Osteocyte (in vitro differentiated cells): ENCODE measurements at regions not wholly inside any gene's neighbourhood (a gene's known extent, or its start where the extent isn't known, plus 50 kb on each side); places are given as distances from the start of the nearest gene placed in this dataset.

Experiments
- DNase-seq: peaks from one replicate; pipeline ENCODE4 v3.0.0; 2021; ENCODE audit warnings: mixed read lengths; ENCODE audit not compliant: unreplicated experiment; ENCODE audit errors: extremely low spot score
- H3K27ac Mint-ChIP-seq: one replicate; pipeline ENCODE4 v1.8.0; 2021; ENCODE audit warnings: mild to moderate bottlenecking, mixed read lengths; ENCODE audit not compliant: unreplicated experiment
- H3K27me3 Mint-ChIP-seq: one replicate; pipeline ENCODE4 v1.8.0; 2021; ENCODE audit warnings: mixed read lengths; ENCODE audit not compliant: unreplicated experiment
- H3K36me3 Mint-ChIP-seq: one replicate; pipeline ENCODE4 v1.8.0; 2021; ENCODE audit warnings: mixed read lengths; ENCODE audit not compliant: unreplicated experiment
- H3K4me1 Mint-ChIP-seq: one replicate; pipeline ENCODE4 v1.8.0; 2021; ENCODE audit warnings: mixed read lengths; ENCODE audit not compliant: unreplicated experiment
- H3K4me3 Mint-ChIP-seq: one replicate; pipeline ENCODE4 v1.8.0; 2021; ENCODE audit warnings: mild to moderate bottlenecking, moderate library complexity, mixed read lengths; ENCODE audit not compliant: unreplicated experiment
- H3K9me3 Mint-ChIP-seq: one replicate; pipeline ENCODE4 v1.8.0; 2021; ENCODE audit warnings: mixed read lengths; ENCODE audit not compliant: unreplicated experiment
- TF ChIP-seq, protein P1 (sequence below): fragments of 200-600 bp; sonication (generic); IDR thresholded peaks from 2 replicates; pipeline ENCODE4 v1.5.0; 2021; ENCODE audit warnings: antibody characterized with exemption, mild to moderate bottlenecking, moderate library complexity

- Mint-ChIP-seq H3K27ac (no peak overlapping the region), H3K4me3 (no peak overlapping the region), H3K36me3 (no peaks in the 10 kb centered on the region)
Measured at GRCh38 chr5:87605663-87606062, 192.9 kb upstream of the CCNH start.

GRCh38 chr5:87599778-87600177, 187.0 kb upstream of the CCNH start:
- no peaks in the 10 kb centered on the region for H3K4me1 Mint-ChIP-seq
- TF ChIP-seq, protein P1, sequence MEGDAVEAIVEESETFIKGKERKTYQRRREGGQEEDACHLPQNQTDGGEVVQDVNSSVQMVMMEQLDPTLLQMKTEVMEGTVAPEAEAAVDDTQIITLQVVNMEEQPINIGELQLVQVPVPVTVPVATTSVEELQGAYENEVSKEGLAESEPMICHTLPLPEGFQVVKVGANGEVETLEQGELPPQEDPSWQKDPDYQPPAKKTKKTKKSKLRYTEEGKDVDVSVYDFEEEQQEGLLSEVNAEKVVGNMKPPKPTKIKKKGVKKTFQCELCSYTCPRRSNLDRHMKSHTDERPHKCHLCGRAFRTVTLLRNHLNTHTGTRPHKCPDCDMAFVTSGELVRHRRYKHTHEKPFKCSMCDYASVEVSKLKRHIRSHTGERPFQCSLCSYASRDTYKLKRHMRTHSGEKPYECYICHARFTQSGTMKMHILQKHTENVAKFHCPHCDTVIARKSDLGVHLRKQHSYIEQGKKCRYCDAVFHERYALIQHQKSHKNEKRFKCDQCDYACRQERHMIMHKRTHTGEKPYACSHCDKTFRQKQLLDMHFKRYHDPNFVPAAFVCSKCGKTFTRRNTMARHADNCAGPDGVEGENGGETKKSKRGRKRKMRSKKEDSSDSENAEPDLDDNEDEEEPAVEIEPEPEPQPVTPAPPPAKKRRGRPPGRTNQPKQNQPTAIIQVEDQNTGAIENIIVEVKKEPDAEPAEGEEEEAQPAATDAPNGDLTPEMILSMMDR, result no peak
- no peak overlapping the region for H3K27ac Mint-ChIP-seq
- H3K4me3 Mint-ChIP-seq, result no peak overlapping the region
- H3K27me3 Mint-ChIP-seq, result no peaks in the 10 kb centered on the region
- no peaks in the 10 kb centered on the region for H3K36me3 Mint-ChIP-seq
- peaks cover 26% of the 10 kb centered on the region for H3K9me3 Mint-ChIP-seq
- no peak for DNase-seq

More at GRCh38 chr5:87605663-87606062, 192.9 kb upstream of the CCNH start:
- TF ChIP-seq, protein P1, result no peak
- Mint-ChIP-seq H3K9me3 (peaks cover 7% of the 10 kb centered on the region), H3K4me1 (no peaks in the 10 kb centered on the region), H3K27me3 (no peaks in the 10 kb centered on the region)
- no peak for DNase-seq

DNA sequence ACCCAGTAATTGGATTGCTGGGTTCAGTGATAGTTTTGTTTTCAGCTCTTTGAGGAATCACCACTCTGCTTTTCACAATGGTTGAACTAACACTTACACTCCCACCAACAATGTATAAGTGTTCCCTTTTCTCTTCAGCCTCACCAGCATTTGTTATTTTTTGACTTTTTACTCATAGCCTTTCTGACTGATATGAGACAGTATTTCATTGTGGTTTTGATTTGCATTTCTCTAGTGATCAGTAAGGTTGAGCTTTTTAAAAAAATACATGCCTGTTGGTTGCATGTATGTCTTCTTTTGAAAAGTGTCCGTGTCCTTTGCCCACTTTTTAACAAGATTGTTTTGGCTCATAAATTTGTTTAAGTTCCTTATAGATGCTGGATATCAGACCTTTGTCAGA, 185.7 kb upstream of the CCNH start:
- H3K4me3 Mint-ChIP-seq, result no peak overlapping the region
- DNase-seq, result no peak
- no peaks in the 10 kb centered on the region for H3K4me1 Mint-ChIP-seq
- H3K27ac Mint-ChIP-seq, result no peak overlapping the region
- TF ChIP-seq, protein P1, result no peak
- peaks cover 29% of the 10 kb centered on the region for H3K9me3 Mint-ChIP-seq
- no peaks in the 10 kb centered on the region for H3K27me3 Mint-ChIP-seq
- H3K36me3 Mint-ChIP-seq, result no peaks in the 10 kb centered on the region

DNA sequence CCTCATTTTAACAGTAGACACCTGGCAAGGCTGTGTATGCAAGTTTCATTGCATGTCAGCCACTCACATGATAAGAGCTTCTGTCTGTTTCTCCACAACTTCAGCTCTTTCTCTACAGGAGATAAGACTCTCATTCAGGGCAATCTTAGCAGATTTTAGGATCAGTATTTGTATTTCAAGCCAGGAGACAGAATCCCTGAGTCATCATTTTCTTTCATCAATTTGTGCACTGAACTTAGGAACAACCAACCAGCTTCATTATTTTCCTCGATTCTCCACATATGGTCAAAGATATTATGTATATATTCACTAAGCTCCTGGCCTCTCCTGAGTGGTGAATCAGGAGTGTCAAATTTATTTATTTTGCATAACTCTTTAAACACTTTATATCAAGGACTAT, 181.8 kb upstream of the CCNH start:
- no peaks in the 10 kb centered on the region for H3K4me1 Mint-ChIP-seq
- H3K4me3 Mint-ChIP-seq, result no peak overlapping the region
- no peak for DNase-seq
- H3K36me3 Mint-ChIP-seq, result no peaks in the 10 kb centered on the region
- H3K9me3 Mint-ChIP-seq, result peaks cover 19% of the 10 kb centered on the region
- no peak overlapping the region for H3K27ac Mint-ChIP-seq
- H3K27me3 Mint-ChIP-seq, result no peaks in the 10 kb centered on the region
- TF ChIP-seq, protein P1, result no peak

- no peak for DNase-seq
- H3K4me3 Mint-ChIP-seq, result no peak overlapping the region
- TF ChIP-seq, protein P1, result no peak
- peaks cover 7% of the 10 kb centered on the region for H3K9me3 Mint-ChIP-seq
- no peak overlapping the region for H3K27ac Mint-ChIP-seq
- H3K4me1 Mint-ChIP-seq, result no peaks in the 10 kb centered on the region
- H3K27me3 Mint-ChIP-seq, result no peaks in the 10 kb centered on the region
- H3K36me3 Mint-ChIP-seq, result no peaks in the 10 kb centered on the region
Measured at GRCh38 chr5:87589587-87589986, 176.9 kb upstream of the CCNH start.
